HL-60 (cell line): ENCODE measurements at regions not wholly inside any gene's neighbourhood (a gene's known extent, or its start where the extent isn't known, plus 50 kb on each side); places are given as distances from the start of the nearest gene placed in this dataset.

Experiments used
- GABPA ChIP-seq: IDR thresholded peaks from 2 replicates; pipeline ENCODE4 v1.6.1; 2012; ENCODE audit warnings: low read depth
- POLR2AphosphoS5 ChIP-seq: IDR thresholded peaks from 2 replicates; pipeline ENCODE4 v1.6.1; 2012; ENCODE audit warnings: low read depth
- REST ChIP-seq: IDR thresholded peaks from 2 replicates; pipeline ENCODE4 v1.6.1; 2012; ENCODE audit warnings: low read depth; ENCODE audit not compliant: insufficient replicate concordance
- TF ChIP-seq, protein P1 (sequence below): IDR thresholded peaks from one replicate; pipeline ENCODE4 v1.5.1; 2011; ENCODE audit warnings: low read length, control low read depth, inconsistent platforms; ENCODE audit not compliant: insufficient read depth

GRCh38 chr18:46369323-46369722 is 265.1 kb downstream of the HAUS1 start:
- TF ChIP-seq, protein P1, sequence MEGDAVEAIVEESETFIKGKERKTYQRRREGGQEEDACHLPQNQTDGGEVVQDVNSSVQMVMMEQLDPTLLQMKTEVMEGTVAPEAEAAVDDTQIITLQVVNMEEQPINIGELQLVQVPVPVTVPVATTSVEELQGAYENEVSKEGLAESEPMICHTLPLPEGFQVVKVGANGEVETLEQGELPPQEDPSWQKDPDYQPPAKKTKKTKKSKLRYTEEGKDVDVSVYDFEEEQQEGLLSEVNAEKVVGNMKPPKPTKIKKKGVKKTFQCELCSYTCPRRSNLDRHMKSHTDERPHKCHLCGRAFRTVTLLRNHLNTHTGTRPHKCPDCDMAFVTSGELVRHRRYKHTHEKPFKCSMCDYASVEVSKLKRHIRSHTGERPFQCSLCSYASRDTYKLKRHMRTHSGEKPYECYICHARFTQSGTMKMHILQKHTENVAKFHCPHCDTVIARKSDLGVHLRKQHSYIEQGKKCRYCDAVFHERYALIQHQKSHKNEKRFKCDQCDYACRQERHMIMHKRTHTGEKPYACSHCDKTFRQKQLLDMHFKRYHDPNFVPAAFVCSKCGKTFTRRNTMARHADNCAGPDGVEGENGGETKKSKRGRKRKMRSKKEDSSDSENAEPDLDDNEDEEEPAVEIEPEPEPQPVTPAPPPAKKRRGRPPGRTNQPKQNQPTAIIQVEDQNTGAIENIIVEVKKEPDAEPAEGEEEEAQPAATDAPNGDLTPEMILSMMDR, result no peak
- TF ChIP-seq POLR2AphosphoS5, result no peak
- TF ChIP-seq GABPA, result no peak
- no peak for TF ChIP-seq REST
